ENCODE measurements at regions not wholly inside any gene's neighbourhood (a gene's known extent, or its start where the extent isn't known, plus 50 kb on each side); places are given as distances from the start of the nearest gene placed in this dataset.

DNA sequence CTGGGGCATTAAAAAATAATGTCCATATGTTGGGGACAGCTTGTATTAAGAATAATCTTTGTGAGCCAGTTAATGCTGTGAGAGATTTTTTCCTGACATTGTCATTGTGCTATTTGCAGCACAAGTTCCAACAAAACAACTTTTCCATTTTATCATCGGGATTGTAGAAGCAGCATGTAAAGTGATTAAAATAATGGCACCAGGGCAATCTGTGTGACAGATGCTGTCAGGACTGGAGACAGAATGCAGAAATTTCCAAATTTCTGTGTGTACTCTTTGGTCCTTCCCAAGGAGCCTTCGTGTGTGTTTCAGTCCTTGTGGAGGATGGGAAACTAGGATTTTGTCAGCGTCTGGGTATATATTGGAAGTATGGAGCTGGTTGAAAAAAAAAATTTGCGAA lies 101.5 kb upstream of the LIMCH1 start:
- TF ChIP-seq CTCF (conservative IDR thresholded peaks at IDR 0.05; ENCODE audit: low read depth in 2 of 2) = no peak
- no peak for TF ChIP-seq JUNB (IDR thresholded peaks at IDR 0.05; ENCODE audit: unreplicated experiment)
- TF ChIP-seq CREB1 (CRISPR knock-in tag; IDR thresholded peaks at IDR 0.05; ENCODE audit: low read depth) = no peak
- TF ChIP-seq EZH2 (IDR thresholded peaks at IDR 0.05; ENCODE audit: low read depth, unreplicated experiment) = no peak
- no peak for TF ChIP-seq POLR2AphosphoS5 (IDR thresholded peaks at IDR 0.05; ENCODE audit: low read depth)
